HepG2 (cell line): ENCODE measurements at regions not wholly inside any gene's neighbourhood (a gene's known extent, or its start where the extent isn't known, plus 50 kb on each side); places are given as distances from the start of the nearest gene placed in this dataset.

Experiments
- ATAC-seq: fragments of 200-7000 bp; cut with Tn5 transposase; 3 replicates; pipeline ENCODE4 v1.9.1; 2020; ENCODE audit warnings: mild to moderate bottlenecking, moderate library complexity
- BruUV-seq: library from RNA; stranded (reverse); fragments of 400-500 nt; replicated peaks from 2 replicates; lab custom pipeline; 2021; lab: Mats Ljungman, UMichigan
- CTCF ChIA-PET: fragments of 300-600 bp; formaldehyde crosslinking; extraction: SDS; loops from one replicate; lab custom pipeline; 2021; ENCODE audit warnings: low total read pairs, inconsistent platforms, low intra/inter-chr PET ratio; lab: Yijun Ruan, JAX
- POLR2A ChIA-PET: fragments of 350-600 bp; sonication (Branson Sonifier 250); formaldehyde crosslinking; loops from one replicate; lab custom pipeline; 2020; ENCODE audit warnings: antibody characterized with exemption, inconsistent platforms; lab: Yijun Ruan, JAX
- DNase-seq: peaks from one replicate; pipeline ENCODE4 v3.0.0-alpha.2; 2015; ENCODE audit warnings: low spot score
- FAIRE-seq: peaks from 3 replicates; lab custom pipeline; 2011; peaks lifted over from hg19 to GRCh38; lab: Jason Lieb, UNC
- H2AFZ ChIP-seq: one replicate; pipeline ENCODE4 v1.6.1; 2011; ENCODE audit warnings: low read length, inconsistent platforms
- H3K27ac ChIP-seq: fragments of 300-600 bp; 3 replicates; pipeline ENCODE4 v1.8.0; 2011; ENCODE audit warnings: mixed run types, mild to moderate bottlenecking, mixed read lengths, low read length, inconsistent platforms; ENCODE audit not compliant: insufficient read depth; ENCODE audit errors: extremely low read length
- H3K27me3 ChIP-seq, 2 experiments: fragments of 200-600 bp in 1 of 2; 2 replicates in 1 of 2; 3 replicates in 1 of 2; pipeline versions ENCODE4 v1.6.0 to v1.8.0; 2011; ENCODE audit warnings: low read length in 2 of 2, mild to moderate bottlenecking in 2 of 2, moderate library complexity in 2 of 2, inconsistent platforms in 1 of 2; ENCODE audit not compliant: insufficient read depth in 2 of 2, control insufficient read depth in 1 of 2
- H3K36me3 ChIP-seq, 2 experiments: fragments of 200-600 bp in 1 of 2; replicated peaks in 1 of 2; 2 replicates in 1 of 2; 3 replicates in 1 of 2; pipeline versions ENCODE4 v1.5.1 to v1.8.0; 2011; ENCODE audit warnings: low read length in 2 of 2, inconsistent platforms in 1 of 2; ENCODE audit not compliant: insufficient read depth in 2 of 2, control insufficient read depth in 1 of 2
- H3K4me1 ChIP-seq: 2 replicates; pipeline ENCODE4 v1.5.1; 2012; ENCODE audit warnings: low read length, inconsistent platforms; ENCODE audit not compliant: insufficient read depth
- H3K4me2 ChIP-seq: 2 replicates; pipeline ENCODE4 v1.6.0; 2011; ENCODE audit warnings: low read depth, low read length, inconsistent platforms
- H3K4me3 ChIP-seq, 3 experiments: fragments of 200-600 bp in 1 of 3; sonication (generic), shearing (Covaris generic) in 1 of 3; replicated peaks in 1 of 3; 2 replicates each; pipeline ENCODE4 v1.5.1; 2011 to 2016; ENCODE audit warnings: low read length in 3 of 3, inconsistent platforms in 2 of 3, low read depth in 2 of 3, mild to moderate bottlenecking in 2 of 3, control low read depth in 1 of 3, mixed read lengths in 1 of 3; ENCODE audit not compliant: insufficient read depth in 1 of 3
- H3K79me2 ChIP-seq: one replicate; pipeline ENCODE4 v1.6.1; 2011; ENCODE audit warnings: low read length, inconsistent platforms; ENCODE audit not compliant: insufficient read depth
- H3K9ac ChIP-seq: 2 replicates; pipeline ENCODE4 v1.6.0; 2011; ENCODE audit warnings: mild to moderate bottlenecking, low read depth, low read length, inconsistent platforms; ENCODE audit not compliant: insufficient read depth
- H3K9me3 ChIP-seq: 2 replicates; pipeline ENCODE4 v1.5.1; 2012; ENCODE audit warnings: mild to moderate bottlenecking, low read length
- H4K20me1 ChIP-seq: 2 replicates; pipeline ENCODE4 v1.6.0; 2011; ENCODE audit warnings: inconsistent platforms, mild to moderate bottlenecking, low read length, moderate library complexity; ENCODE audit not compliant: insufficient read depth
- ARID2 ChIP-seq: sonication (generic); formaldehyde crosslinking; IDR thresholded peaks from 2 replicates; pipeline ENCODE4 v1.8.1; 2022; ENCODE audit warnings: mild to moderate bottlenecking, missing genetic modification reagents, borderline replicate concordance
- FOXP1 ChIP-seq, 2 experiments: fragments of 450-650 bp in 1 of 2; IDR thresholded peaks; 2 replicates each; pipeline ENCODE4 v1.6.1; 2017 to 2018; ENCODE audit warnings: antibody characterized with exemption in 1 of 2
- FUBP1 ChIP-seq: sonication (generic); formaldehyde crosslinking; IDR thresholded peaks from 2 replicates; pipeline ENCODE4 v1.5.1; 2020; ENCODE audit warnings: missing genetic modification reagents, mild to moderate bottlenecking, borderline replicate concordance
- HOXA7 ChIP-seq: sonication (generic); formaldehyde crosslinking; IDR thresholded peaks from 2 replicates; pipeline ENCODE4 v1.8.1; 2022; ENCODE audit warnings: mild to moderate bottlenecking, missing genetic modification reagents, moderate library complexity
- RBM39 ChIP-seq: fragments of 200-400 bp; formaldehyde crosslinking; IDR thresholded peaks from one replicate; pipeline ENCODE4 v1.6.1; 2018; ENCODE audit warnings: antibody characterized with exemption, mild to moderate bottlenecking, low read depth, low read length; ENCODE audit not compliant: poor library complexity, severe bottlenecking
- ZBTB2 ChIP-seq: sonication (generic); formaldehyde crosslinking; IDR thresholded peaks from 2 replicates; pipeline ENCODE4 v1.8.0; 2022; ENCODE audit warnings: low read depth, missing genetic modification reagents
- ZBTB42 ChIP-seq: sonication (generic); formaldehyde crosslinking; IDR thresholded peaks from 2 replicates; pipeline ENCODE4 v1.5.0; 2020; ENCODE audit warnings: mild to moderate bottlenecking, missing genetic modification reagents
- ZNF256 ChIP-seq: sonication (generic); formaldehyde crosslinking; conservative IDR thresholded peaks from 2 replicates; pipeline ENCODE4 v1.4.0; 2020; ENCODE audit warnings: missing genetic modification reagents
- ZNF317 ChIP-seq: sonication (generic); formaldehyde crosslinking; IDR thresholded peaks from 2 replicates; pipeline ENCODE4 v1.5.0; 2020; ENCODE audit warnings: mild to moderate bottlenecking, missing genetic modification reagents
- ZNF468 ChIP-seq: sonication (generic); formaldehyde crosslinking; IDR thresholded peaks from 2 replicates; pipeline ENCODE4 v1.8.0; 2022; ENCODE audit warnings: mild to moderate bottlenecking, moderate library complexity, missing genetic modification reagents
- ZNF776 ChIP-seq: sonication (generic); formaldehyde crosslinking; IDR thresholded peaks from 2 replicates; pipeline ENCODE4 v1.4.0; 2020; ENCODE audit warnings: mild to moderate bottlenecking, missing genetic modification reagents
- ZSCAN25 ChIP-seq: sonication (generic); formaldehyde crosslinking; IDR thresholded peaks from 2 replicates; pipeline ENCODE4 v1.8.0; 2022; ENCODE audit warnings: mild to moderate bottlenecking, missing genetic modification reagents
- WGBS: methylation state at CpG from one replicate; pipeline ENCODE4 v1.1.6; 2017; ENCODE audit warnings: low lambda C conversion rate; 5-methylcytosine and 5-hydroxymethylcytosine counted together
- in situ Hi-C: cut with HindIII; loops from 2 replicates; pipeline ENCODE4 v1.10.0; 2017; ENCODE audit warnings: low pct_unique_long_range_greater_than_20kb; ENCODE audit not compliant: extremely low pct_ligation_motif_present
- intact Hi-C: fragments of 100-400 bp; cut with micrococcal nuclease; formaldehyde crosslinking; loops from one replicate; pipeline ENCODE4 v1.10.0; 2022; ENCODE audit not compliant: unreplicated experiment
- TF ChIP-seq, protein P1 (sequence below): sonication (generic); formaldehyde crosslinking; IDR thresholded peaks from 2 replicates; pipeline ENCODE4 v1.4.0; 2020; ENCODE audit warnings: mild to moderate bottlenecking, missing genetic modification reagents

GRCh38 chr21:16777041-16777720 is 735.7 kb upstream of the CXADR start:
- intact Hi-C loops, result no loop called here
- in situ Hi-C loops, result no loop called here
- no peak overlapping the region for H3K4me2 ChIP-seq
- DNase-seq (no peak), FAIRE-seq (no peak), ATAC-seq (no peak)
- no peaks in the 10 kb centered on the region for H3K9me3 ChIP-seq
- H3K4me1 ChIP-seq, result no peaks in the 10 kb centered on the region
- CTCF ChIA-PET, result no interaction called here
- no TSS peak for BruUV-seq
- H4K20me1 ChIP-seq, result no peaks in the 10 kb centered on the region
- no peak overlapping the region for H3K9ac ChIP-seq
- under 1% methylated on average over 6 of the region's 6 CpGs for WGBS
- H3K4me3 ChIP-seq, result no peak overlapping the region
- POLR2A ChIA-PET, result no interaction called here
- H3K27me3 ChIP-seq, result no peaks in the 10 kb centered on the region
- no peak overlapping the region for H2AFZ ChIP-seq
- no peaks in the 10 kb centered on the region for H3K36me3 ChIP-seq
- no peaks in the 10 kb centered on the region for H3K79me2 ChIP-seq
- H3K27ac ChIP-seq, result no peak overlapping the region
- TF ChIP-seq ZNF776 (CRISPR knock-in tag) (no peak), ZBTB42 (CRISPR knock-in tag) (no peak)

DNA sequence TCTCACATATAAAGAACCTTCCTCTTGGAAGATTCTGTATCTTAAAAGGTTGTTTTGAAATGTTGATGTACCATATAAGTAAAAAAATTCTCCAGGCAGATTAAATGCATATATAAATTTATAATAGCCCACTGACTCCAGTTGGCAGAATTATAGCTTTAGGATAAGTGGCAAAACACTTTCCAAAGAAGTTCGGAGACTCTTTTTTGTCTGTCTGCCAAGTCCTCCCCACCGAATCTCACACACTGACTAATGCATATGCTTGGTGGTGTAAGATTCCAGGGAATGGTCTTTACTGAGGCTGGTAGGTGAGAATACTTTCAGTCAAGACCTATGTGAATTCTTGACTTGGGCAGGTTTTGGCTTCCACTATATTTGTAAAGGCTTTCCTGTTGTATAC is 724.3 kb upstream of the CXADR start:
- Histone ChIP-seq H3K4me2 (no peak overlapping the region), H3K4me1 (no peaks in the 10 kb centered on the region), H4K20me1 (no peaks in the 10 kb centered on the region), H3K9ac (no peak overlapping the region), H3K27me3 (no peaks in the 10 kb centered on the region), H3K4me3 (no peak overlapping the region), H3K27ac (no peak overlapping the region), H3K36me3 (no peaks in the 10 kb centered on the region), H3K79me2 (no peaks in the 10 kb centered on the region), H2AFZ (no peak overlapping the region), H3K9me3 (no peaks in the 10 kb centered on the region)
- ATAC-seq, result no peak
- no TSS peak for BruUV-seq
- no peak for FAIRE-seq
- CTCF ChIA-PET, result no interaction called here
- POLR2A ChIA-PET, result no interaction called here
- in situ Hi-C loops (no loop called here), intact Hi-C loops (no loop called here)
- DNase-seq, result no peak
- 3% methylated on average over 2 of the region's 2 CpGs for WGBS
- TF ChIP-seq ARID2 (CRISPR knock-in tag) (no peak), RBM39 (no peak), ZSCAN25 (CRISPR knock-in tag) (no peak), ZNF256 (CRISPR knock-in tag) (no peak), ZNF468 (CRISPR knock-in tag) (no peak), ZNF317 (CRISPR knock-in tag) (no peak), ZBTB2 (CRISPR knock-in tag) (no peak), FUBP1 (CRISPR knock-in tag) (no peak), HOXA7 (CRISPR knock-in tag) (no peak), FOXP1 (IDR thresholded peaks at IDR 0.05) (no peak), FOXP1 (CRISPR knock-in tag; IDR thresholded peaks at IDR 0.05) (no peak)
- TF ChIP-seq, protein P1, sequence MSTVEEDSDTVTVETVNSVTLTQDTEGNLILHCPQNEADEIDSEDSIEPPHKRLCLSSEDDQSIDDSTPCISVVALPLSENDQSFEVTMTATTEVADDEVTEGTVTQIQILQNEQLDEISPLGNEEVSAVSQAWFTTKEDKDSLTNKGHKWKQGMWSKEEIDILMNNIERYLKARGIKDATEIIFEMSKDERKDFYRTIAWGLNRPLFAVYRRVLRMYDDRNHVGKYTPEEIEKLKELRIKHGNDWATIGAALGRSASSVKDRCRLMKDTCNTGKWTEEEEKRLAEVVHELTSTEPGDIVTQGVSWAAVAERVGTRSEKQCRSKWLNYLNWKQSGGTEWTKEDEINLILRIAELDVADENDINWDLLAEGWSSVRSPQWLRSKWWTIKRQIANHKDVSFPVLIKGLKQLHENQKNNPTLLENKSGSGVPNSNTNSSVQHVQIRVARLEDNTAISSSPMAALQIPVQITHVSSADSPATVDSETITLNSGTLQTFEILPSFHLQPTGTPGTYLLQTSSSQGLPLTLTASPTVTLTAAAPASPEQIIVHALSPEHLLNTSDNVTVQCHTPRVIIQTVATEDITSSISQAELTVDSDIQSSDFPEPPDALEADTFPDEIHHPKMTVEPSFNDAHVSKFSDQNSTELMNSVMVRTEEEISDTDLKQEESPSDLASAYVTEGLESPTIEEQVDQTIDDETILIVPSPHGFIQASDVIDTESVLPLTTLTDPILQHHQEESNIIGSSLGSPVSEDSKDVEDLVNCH (CRISPR knock-in tag), result no peak
